HG02678 (cell line): ENCODE measurements at regions not wholly inside any gene's neighbourhood (a gene's known extent, or its start where the extent isn't known, plus 50 kb on each side); places are given as distances from the start of the nearest gene placed in this dataset.

Experiments used
- ATAC-seq: cut with Tn5 transposase; IDR thresholded peaks from one replicate; pipeline ENCODE4 v1.9.1; 2021; ENCODE audit warnings: mild to moderate bottlenecking, moderate library complexity; ENCODE audit not compliant: unreplicated experiment

GRCh38 chr2:162890690-162891311 lies 52.2 kb upstream of the KCNH7 start:
- ATAC-seq, result peak; percentile 97

- no peak for ATAC-seq
Observed at GRCh38 chr2:162888652-162889051, 50.1 kb upstream of the KCNH7 start.
